GM18511 (cell line): ENCODE measurements at regions not wholly inside any gene's neighbourhood (a gene's known extent, or its start where the extent isn't known, plus 50 kb on each side); places are given as distances from the start of the nearest gene placed in this dataset.

Source experiments
- ATAC-seq: cut with Tn5 transposase; IDR thresholded peaks from one replicate; pipeline ENCODE4 v1.9.1; 2021; ENCODE audit warnings: mild to moderate bottlenecking, moderate library complexity; ENCODE audit not compliant: unreplicated experiment

- no peak for ATAC-seq
Measured at GRCh38 chr17:65407017-65407416, 154.4 kb downstream of the AXIN2 start.

- ATAC-seq: no peak
Measured at GRCh38 chr17:65406552-65406951, 154.9 kb downstream of the AXIN2 start.

GRCh38 chr17:65405563-65405962 is 155.9 kb downstream of the AXIN2 start:
- no peak for ATAC-seq

GRCh38 chr17:65404761-65405160 is 156.7 kb downstream of the AXIN2 start:
- no peak for ATAC-seq

GRCh38 chr17:65403626-65404025 is 157.8 kb downstream of the AXIN2 start:
- ATAC-seq: no peak

- ATAC-seq: no peak
Measured at GRCh38 chr17:65402513-65403496, 158.6 kb downstream of the AXIN2 start.

- no peak for ATAC-seq
Measured at GRCh38 chr17:65401561-65401960, 159.9 kb downstream of the AXIN2 start.

- ATAC-seq: no peak
Measured at GRCh38 chr17:65400701-65401100, 160.7 kb downstream of the AXIN2 start.

- ATAC-seq: no peak
Measured at GRCh38 chr17:65398040-65398787, 163.2 kb downstream of the AXIN2 start.

GRCh38 chr17:65395924-65396323 is 165.5 kb downstream of the AXIN2 start:
- no peak for ATAC-seq

GRCh38 chr17:65394811-65395472 is 166.5 kb downstream of the AXIN2 start:
- no peak for ATAC-seq

GRCh38 chr17:65393514-65393913 is 167.9 kb downstream of the AXIN2 start:
- ATAC-seq: no peak

- ATAC-seq: no peak
Measured at GRCh38 chr17:65389949-65390348, 171.5 kb downstream of the AXIN2 start.

GRCh38 chr17:65389426-65389825 is 172.0 kb downstream of the AXIN2 start:
- ATAC-seq: no peak

- no peak for ATAC-seq
Measured at GRCh38 chr17:65388911-65389310, 172.5 kb downstream of the AXIN2 start.

- no peak for ATAC-seq
Measured at GRCh38 chr17:65387322-65387721, 174.1 kb downstream of the AXIN2 start.

GRCh38 chr17:65385726-65386125 is 175.7 kb downstream of the AXIN2 start:
- no peak for ATAC-seq

GRCh38 chr17:65385071-65385470 is 176.4 kb downstream of the AXIN2 start:
- ATAC-seq: no peak

- no peak for ATAC-seq
Measured at GRCh38 chr17:65381152-65381551, 180.3 kb downstream of the AXIN2 start.

- no peak for ATAC-seq
Measured at GRCh38 chr17:65374966-65375365, 186.5 kb downstream of the AXIN2 start.

- ATAC-seq: no peak
Measured at GRCh38 chr17:65371702-65372101, 189.7 kb downstream of the AXIN2 start.
